GM18867 (cell line): ENCODE measurements at regions not wholly inside any gene's neighbourhood (a gene's known extent, or its start where the extent isn't known, plus 50 kb on each side); places are given as distances from the start of the nearest gene placed in this dataset.

Experiments used
- ATAC-seq: cut with Tn5 transposase; IDR thresholded peaks from one replicate; pipeline ENCODE4 v1.9.1; 2021; ENCODE audit warnings: mild to moderate bottlenecking, moderate library complexity; ENCODE audit not compliant: unreplicated experiment

DNA sequence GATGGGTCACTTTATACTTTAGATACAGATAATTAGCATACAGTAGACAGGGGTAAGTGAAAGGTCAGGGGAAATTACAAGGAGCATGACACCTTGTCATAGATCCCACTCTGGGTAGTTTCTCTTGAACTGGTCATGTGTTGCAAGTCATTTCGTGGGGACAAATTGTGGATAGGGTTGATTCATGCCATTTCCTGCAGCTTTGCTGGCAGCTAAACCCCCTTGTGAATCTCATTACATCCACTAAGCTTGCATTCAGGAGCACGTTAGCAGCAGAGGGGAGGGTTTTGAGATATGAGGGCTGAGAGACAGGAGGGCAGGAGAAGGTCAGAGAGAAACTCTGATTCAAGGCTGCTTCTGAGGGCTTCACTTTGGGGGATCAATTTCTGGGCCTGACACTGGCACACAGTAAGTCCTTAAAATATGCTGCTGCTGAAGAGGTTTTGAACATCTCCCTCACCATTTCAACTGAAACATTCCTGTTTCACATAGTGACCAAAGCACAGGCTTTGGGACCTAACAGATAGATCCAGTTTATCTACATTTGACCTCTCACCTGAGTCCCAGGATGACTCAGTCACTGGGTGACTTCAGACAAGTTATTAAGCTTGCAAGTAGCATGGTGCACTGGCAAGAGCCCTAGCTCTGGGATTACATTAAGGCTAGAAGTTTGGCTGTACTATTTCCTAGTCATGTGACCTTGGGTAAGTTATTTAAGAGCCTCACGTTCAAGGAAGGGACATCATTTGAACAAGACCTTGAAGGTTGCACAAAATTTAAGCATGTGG, 206.0 kb upstream of the USP24 start:
- no peak for ATAC-seq

DNA sequence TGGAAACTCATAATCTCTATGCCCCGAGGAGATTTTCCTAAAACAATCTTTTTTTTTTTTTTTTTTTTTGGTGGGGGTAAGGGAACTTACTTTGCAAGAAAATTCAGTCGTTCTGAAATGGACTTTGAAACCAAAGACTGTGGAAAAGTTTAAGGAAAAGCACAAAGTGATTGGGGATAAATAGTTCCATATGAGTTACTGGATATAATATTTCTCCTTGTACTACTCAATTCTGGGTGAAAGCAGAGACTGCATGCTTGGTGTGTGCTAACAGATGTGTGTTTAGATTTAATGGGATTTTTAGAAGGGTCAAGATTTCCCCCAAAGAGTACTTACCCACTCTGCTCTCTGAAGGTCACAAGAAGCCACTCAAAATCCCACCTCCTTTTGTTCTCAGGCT, 204.9 kb upstream of the USP24 start:
- ATAC-seq: no peak

DNA sequence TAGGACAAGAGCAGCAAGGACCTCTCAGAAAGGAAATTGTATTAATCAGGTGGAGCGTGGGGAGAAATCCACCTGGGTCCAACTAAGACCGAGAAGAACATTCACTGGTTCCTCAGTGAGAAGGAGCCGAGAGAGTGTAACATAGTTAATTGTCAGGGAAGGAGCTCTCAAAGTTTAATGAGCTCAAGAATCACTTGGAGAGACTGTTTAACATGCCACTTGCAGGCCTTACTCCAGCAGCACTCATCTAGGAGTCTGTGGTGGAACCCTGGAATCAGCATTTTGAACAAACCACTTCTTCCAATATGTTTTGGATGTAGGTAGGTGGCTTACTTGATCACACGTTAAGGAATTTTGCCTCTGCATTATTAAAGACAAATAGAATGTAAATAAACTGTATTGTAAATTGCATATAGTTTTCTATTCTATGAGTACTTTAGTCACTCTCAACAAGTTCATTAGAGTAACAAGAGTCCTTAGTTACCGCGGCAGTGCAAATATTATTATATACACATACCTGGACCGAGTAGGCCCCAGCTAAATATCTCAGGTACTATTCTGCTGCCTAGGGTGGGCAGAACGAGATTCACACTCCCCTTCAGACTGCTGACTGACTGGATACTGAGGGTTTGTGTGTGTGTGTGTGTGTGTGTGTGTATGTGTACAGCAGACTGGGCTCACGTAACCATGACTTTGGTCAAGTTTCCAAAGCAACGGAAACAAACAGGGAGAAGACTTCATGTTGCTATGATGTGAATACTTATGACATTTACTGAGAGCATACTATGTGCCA, 203.2 kb upstream of the USP24 start:
- ATAC-seq: no peak

DNA sequence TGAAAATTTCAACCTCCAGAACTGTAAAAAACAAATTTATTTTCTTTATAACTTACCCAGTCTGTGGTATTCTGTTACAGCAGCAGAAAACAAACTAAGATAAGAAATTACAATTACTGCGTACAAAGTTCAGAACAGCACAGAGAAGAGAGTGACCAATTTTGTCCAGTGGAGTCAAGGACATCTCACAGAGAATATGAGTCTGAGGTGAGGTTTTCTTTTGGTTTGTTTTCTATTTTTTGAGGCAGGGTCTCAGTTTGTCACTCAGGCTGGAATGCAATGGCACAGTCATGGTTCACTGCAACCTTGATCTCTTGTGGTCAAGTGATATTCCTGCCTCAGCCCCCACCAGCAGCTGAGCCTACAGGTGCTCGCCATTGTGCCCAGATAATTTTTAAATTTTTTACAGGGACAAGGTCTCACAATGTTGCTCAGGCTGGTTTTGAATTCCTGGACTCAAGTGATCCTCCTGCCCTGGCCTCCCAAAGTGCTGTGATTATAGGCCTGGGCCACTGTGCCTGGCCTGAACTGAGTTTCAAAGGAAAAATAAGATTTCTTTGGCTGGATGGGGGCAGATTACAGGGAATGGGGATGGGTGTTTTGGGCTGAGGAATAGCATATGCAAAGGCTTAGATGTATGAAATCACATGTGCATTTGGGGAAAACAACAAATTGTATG, 201.1 kb upstream of the USP24 start:
- ATAC-seq: no peak

DNA sequence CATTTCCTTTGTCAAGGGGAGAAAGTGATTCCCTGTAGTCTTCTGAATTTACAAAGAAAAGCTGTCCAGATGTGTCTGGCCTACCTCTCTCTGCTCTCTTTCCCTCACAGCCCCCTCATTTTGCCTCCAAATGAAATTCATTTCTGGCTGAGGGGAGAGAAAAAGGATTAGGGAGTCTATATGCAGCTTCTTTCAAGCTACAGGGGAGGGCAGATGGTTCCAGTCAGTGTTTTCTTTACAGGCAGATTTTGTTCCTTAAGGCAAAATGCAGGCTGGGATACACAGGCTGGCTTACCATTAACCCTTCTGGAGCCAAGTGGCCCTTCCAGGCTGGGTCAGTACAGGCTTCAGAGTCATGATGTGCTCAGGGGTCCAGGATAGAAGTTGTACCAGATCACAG, 198.1 kb upstream of the USP24 start:
- ATAC-seq: no peak

DNA sequence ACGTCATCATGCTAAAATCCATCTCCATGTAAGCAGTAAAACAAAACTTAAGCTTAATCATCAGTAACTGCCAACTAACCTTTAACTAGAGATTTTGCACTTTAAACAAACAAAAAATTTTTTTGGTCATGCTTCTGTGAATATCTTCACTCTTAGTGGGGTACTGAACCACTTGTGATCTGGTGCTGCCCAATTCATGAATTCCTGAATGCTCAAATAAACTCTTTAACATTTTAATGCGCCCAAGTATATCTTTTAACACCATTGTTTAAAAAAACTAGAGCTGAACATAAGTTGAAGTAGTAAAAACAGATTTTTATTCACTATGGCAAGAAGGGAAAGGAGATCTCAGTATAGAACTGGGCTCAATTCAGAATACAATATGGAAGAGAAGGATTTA, 196.9 kb upstream of the USP24 start:
- no peak for ATAC-seq

DNA sequence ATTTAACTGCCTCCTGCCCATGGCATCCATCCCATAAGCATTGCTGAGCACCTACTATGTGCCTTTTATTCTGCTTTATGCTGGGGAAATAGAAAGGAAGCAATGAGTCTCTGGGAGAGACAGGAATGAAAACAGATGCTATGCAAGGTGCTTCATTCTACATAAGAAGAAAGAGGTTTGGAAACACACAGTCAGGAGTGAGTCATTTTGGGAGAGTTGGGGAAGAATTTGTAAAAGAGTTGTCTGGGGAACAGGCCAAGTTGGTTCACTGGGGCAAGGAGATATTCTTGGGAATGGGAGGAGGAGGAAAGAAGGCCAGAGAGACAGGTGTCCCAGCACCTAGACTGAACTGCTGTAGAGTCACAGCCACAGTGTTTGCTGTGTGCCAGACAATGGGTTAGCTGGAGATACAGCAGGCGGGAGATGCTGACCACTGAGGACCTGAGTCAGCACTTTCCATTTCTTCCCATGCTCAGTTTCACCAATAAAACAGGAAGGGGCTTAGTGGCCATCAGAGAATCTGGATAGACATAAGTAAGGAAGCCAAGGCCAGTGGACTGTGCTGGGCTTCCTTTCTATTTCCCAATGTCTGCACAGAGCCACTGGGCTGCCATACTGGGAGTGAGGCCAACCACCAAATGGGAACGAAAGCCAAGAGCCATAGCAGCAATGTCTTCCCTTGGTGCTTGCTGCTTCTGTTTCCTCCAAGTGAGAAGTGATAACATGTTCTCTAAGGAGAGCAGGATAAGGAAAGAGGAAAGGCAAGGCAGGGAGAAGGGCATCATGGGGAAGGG, 187.7 kb upstream of the USP24 start:
- no peak for ATAC-seq

DNA sequence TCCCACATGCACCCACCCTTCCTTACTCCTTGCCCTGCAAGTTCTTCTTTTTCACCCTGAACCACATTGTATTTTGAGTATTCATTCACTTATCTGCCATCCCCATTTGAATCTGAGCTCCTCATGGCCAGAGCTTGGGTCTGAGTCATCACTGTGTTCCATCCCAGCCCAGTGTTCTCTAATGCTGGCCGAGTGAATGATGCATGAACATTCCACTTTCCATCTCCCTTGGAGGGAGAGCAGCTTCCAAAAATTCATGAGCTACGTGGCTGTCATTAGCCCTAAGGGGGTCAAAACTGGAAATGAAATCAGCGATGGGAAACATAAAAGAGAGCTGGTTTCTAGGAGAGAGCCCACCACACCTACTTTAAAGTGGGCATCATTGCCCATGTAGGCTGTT, 187.0 kb upstream of the USP24 start:
- ATAC-seq: no peak

DNA sequence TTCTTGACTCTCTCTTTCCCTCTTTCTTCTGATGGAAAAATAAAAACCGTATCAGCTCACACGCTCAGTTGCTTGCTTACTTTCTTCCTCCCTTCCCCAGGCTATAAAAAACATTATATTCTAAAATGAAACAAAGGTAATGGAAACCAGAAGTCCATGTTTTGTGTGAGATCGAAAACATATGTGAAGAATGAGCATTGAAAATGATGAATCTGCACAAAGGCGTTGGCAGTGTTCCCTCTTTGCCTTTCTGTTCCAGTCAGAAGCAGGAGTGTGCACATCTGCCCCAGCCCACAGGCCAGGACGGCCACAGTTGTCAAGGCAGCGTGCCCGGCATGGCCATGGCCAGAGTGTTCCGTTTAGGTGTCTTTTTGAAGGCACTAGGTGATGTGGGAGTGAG, 185.3 kb upstream of the USP24 start:
- no peak for ATAC-seq

DNA sequence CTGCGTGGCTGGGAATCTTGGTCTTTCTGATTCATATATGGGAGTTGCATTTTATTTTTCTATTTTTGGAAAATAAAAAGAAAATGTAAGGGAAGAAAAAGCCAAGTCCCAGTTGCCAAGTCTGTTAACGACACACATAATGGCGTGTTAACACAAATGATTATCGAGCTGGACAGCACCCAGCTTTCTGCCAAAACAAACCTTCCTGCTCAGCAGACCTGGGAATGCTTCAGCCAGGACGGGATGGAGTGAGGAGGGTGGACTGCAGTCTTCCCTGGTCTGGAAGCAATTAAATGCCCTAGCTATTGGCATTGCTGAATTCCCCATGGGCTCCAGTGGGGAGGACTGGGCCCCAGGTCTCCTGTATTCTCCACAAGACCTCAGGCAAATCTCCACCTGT, 184.2 kb upstream of the USP24 start:
- ATAC-seq: no peak

DNA sequence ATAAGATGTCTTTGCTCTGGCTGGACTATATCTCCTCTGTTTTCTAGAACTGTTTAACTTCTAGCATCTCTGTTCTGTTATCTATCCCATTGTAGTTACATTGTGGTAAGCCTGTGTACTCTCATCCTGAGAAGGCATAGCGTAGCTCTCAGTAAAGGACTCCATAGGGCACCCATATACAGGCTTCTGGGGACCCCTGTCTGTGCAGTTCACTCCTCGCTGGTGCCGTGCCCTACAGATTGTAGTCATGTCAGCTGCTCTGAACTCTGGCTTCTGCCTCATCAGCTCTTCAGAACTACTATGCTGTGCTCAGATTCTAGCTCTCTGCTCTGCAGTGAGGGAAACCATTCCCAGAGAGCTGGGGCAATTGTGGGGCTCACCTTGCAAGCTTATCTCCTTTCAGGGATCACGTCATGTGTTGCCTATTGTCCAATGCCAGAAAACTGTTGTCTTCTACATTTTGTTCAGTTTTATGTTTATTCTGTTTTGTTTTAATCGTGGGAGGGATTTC, 181.3 kb upstream of the USP24 start:
- ATAC-seq: no peak

DNA sequence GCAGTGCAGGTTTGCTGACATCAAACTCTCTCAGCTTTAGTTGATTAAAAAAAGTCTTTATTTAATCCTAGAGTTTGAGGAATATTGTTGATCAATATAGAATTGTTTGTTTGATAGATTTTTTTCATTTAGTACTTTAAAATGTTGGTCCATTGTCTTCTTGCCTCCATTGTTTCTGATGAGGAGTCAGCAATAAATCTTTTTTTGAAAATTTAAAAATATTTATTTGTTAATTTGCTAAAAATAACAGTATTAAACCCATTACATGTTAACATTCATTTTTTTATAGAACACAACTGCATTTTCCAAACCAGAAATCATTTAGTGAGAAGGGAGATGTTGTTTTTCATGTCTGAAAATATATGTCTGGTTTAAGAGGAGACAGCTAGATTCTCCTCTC, 173.8 kb upstream of the USP24 start:
- ATAC-seq: no peak

DNA sequence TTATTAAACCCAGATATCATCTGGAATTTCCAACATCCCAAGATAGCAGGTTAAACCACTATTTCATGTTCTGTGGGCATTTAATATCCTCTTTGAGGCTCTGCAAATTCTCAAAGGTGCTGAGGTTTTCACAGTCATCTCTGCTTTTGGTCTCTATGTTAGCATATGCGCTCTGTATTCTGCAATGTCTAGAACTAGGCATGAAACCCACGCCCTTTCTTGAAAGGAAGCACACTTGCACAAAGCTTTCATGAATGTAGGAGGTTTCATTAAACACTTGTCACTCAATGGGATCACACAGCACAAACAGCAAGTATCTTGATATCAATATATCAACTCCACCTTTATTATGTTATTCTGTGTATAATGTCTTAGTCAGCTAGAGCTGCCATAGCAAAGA, 172.0 kb upstream of the USP24 start:
- no peak for ATAC-seq

DNA sequence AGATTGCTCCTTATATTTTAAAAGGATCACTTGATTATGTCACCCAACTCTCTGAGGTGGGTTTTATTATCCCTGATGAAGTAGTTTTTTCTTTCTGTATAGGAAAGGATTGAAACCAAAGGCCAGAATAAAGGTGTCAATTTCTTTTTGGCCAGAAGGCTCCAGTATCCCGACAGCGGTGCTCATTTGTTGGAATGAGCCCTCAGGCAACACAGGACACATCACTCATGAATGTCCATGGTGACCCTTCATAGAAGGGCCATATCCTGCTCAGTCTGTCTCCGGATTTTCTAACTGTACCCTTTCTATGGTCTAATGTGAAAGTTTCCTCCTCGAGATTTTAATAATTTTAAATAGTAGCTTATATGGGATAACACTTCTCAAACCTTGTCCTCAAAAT, 171.3 kb upstream of the USP24 start:
- ATAC-seq: no peak

DNA sequence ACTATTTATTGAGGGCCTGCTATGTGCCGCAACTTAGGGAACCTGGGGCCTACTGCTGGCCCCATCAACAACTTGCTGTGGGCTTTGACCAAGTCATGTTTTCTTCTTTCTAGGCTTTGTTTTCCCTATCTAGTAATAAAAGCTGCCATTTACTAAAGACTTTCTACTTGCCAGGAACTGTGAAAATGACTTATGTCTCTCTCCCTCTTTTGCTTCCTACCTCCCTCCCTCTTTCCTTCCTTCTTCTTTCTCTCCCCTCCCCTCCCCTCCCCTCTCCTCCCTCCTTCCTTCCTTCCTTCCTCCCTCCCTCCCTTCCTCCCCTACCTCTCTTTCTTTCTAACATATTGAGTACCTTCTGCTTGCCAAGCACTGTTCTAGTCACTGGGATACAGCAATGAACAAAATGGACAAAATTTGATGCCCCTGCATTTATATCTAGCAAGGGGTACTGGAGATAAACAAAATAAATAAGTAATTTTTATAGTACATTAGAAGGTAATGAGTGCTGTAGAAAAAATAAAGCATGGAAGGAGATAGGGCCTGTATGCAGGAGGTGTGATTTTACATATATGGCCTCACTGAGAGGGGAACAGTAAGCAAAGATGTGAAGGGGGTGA, 170.3 kb upstream of the USP24 start:
- no peak for ATAC-seq

DNA sequence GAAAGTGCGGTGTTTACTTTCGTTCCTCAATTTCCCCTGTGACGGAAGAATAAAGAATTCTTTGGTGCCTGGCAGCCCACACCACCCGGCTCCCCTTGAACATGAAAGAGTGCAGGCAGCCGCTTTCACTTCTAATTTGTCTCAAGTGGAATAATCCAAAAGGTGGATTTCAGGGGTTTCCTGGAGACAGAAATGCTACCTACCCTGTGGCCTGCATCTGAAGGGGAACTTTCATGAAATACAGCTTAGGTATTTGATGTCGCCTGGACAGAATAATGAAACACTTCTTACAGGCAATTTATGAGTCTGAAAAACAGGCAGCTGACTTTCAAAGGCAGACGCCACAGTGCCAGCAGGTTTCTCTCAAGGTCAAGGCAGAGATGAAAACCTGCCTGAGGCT, 169.5 kb upstream of the USP24 start:
- ATAC-seq: no peak

DNA sequence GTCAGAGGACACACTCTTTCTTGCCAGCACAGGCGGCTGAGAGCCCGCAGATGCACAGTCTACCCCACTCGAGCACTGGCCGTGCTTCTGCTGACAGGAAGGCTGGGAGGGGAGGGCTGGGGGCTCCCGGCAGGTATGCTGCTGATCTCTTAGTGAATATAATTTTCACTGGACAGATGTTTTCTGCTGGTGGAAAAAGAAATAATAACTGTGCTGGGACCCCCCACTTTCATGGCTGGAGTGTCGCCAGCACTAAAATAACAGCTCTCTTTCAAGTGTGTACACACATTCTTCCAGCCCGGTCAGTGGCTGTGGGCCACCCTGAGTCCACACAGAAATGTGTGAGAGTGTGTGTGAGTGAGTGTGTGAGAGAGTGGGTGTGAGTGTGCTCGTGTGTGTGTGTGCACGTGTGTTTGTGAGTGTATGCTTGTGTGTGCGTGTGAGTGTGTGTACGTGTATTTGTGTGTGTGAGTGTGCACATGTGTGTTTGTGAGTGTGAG, 167.7 kb upstream of the USP24 start:
- ATAC-seq: no peak

DNA sequence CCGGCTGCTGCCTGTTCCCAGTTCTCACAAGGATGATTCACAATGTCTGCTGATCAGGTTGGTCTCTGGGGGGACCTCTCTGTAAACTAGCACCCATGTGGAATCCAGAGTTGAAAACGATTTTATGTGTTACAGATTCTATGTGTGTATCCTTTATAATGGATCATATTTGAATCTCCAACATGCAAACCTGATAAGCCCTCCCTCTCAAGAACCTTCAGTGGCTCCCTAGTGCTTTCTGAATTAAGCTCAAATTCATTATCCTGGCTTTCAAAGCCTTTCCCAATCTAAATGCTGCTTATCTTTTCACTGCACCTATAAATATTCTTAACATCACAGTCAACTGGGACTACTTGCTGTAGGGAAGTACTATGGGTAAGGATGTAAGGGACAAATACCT, 166.8 kb upstream of the USP24 start:
- no peak for ATAC-seq

DNA sequence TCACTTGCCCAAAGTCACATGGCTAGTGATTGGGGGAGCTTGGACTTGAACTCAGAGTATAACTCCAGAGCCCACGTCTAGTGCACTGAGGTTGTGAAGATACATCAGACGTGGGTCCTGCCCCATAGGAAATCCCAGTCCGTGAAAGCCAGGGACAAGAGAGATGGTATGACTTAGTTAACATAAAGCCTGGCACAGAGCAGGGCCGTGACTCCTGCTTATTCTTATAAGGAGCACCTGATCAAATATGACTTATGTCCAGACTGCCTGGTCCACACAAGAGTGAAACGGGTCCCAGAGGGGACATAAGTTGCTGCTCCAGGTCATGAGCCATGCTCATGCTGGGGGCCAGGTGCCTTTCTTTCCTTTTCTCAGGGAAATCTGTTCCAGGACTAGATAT, 166.3 kb upstream of the USP24 start:
- ATAC-seq: no peak

DNA sequence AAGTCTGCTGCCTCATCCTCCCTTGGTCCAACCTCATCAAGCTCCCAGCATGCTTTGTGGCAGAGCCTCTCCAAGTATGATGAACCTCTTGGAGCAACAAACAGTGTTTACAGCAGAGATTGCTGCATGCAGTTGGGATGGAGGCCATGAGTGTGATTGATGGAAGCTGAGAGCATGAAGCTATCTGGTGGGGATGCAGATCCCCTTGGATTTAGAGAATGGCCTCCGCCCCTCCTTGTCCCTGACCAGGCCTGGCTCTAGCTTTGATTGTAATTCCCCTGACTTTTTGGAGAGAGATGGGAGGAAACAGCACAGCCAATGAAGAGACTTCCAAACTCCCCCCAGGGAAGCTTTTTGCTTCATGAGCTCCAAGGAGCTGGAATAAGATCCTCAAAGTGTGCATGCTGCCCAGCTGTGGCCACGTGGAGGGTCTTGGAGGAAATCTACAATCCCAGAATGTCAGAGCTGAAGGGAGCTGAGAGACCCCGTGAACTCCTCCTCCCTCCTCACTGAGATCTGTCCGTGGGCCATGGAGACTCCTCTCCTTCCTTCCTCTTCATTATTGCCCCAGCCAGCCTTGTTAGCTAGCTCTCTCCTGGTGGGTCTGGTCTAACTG, 165.3 kb upstream of the USP24 start:
- ATAC-seq: no peak
